Adrenal gland (tissue), 5 donors: ENCODE measurements at regions not wholly inside any gene's neighbourhood (a gene's known extent, or its start where the extent isn't known, plus 50 kb on each side); places are given as distances from the start of the nearest gene placed in this dataset.

Experiments
- POLR2A ChIP-seq, 2 donors: fragments of 450-650 bp; IDR thresholded peaks; one replicate each; pipeline ENCODE4 v1.6.1; 2017; ENCODE audit warnings: antibody characterized with exemption in 2 of 2, mild to moderate bottlenecking in 2 of 2, moderate library complexity in 1 of 2
- TF ChIP-seq, protein P1 (sequence below), 6 experiments: fragments of 450-650 bp in 4 of 6; fragments of 200-600 bp in 2 of 6; sonication (generic) in 1 of 6; IDR thresholded peaks; 1 replicate in 5 of 6; 2 replicates in 1 of 6; pipeline versions ENCODE4 v1.5.1 to v1.8.0; 2016 to 2021; ENCODE audit warnings: antibody characterized with exemption in 6 of 6, mild to moderate bottlenecking in 2 of 6, moderate library complexity in 1 of 6
- donor health status: DM: no; HTN: no; CAD: no.

DNA sequence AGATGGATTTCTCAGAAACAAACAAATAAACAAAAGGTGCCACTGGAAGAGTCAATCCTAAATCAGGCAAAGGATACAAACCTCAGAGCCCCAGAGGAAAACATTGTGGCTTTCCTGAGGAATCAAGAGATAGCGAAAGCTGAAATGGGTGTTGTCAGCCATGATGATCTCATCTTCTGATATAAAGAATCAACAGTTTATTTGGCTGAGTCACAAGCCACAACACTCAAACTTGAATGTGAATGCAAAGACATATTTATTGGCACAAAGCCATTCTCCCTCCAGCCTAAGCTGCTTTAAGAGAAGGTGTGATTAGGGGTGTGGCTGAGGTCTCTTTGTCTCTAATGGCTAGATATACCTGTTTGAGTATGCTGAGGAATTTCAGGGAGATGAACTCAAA lies 73.3 kb upstream of the NREP start:
- no peak for TF ChIP-seq POLR2A (IDR thresholded peaks at IDR 0.05)
- TF ChIP-seq, protein P1, sequence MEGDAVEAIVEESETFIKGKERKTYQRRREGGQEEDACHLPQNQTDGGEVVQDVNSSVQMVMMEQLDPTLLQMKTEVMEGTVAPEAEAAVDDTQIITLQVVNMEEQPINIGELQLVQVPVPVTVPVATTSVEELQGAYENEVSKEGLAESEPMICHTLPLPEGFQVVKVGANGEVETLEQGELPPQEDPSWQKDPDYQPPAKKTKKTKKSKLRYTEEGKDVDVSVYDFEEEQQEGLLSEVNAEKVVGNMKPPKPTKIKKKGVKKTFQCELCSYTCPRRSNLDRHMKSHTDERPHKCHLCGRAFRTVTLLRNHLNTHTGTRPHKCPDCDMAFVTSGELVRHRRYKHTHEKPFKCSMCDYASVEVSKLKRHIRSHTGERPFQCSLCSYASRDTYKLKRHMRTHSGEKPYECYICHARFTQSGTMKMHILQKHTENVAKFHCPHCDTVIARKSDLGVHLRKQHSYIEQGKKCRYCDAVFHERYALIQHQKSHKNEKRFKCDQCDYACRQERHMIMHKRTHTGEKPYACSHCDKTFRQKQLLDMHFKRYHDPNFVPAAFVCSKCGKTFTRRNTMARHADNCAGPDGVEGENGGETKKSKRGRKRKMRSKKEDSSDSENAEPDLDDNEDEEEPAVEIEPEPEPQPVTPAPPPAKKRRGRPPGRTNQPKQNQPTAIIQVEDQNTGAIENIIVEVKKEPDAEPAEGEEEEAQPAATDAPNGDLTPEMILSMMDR (IDR thresholded peaks at IDR 0.05): no peak
